ENCODE measurements at regions not wholly inside any gene's neighbourhood (a gene's known extent, or its start where the extent isn't known, plus 50 kb on each side); places are given as distances from the start of the nearest gene placed in this dataset.

DNA sequence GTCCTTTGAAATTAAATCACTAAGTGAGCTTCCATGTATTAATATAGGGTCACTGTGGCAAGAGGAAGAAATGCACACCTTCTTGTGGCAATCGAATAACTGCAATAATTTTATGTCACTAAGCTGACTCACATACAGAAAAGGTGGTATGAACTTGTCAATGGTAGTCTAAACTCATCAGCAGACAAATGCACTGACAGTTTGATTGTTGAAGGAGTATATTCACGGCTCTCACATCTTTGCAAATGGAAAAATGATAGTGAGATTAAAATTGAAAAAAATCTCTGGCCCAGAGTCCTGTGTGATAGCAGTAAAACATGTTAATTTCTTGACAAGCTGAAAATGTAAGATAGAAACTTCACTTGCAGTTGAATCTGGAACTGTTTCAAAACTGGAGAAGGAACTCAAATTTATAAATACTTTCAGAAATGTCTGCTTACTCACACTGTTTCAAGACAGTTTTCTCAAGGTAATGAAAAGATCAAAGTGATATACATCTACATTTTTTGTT lies 215.8 kb upstream of the CADM2 start (continued):
- TF ChIP-seq TEAD1 (CRISPR knock-in tag; IDR thresholded peaks at IDR 0.05), result no peak

DNA sequence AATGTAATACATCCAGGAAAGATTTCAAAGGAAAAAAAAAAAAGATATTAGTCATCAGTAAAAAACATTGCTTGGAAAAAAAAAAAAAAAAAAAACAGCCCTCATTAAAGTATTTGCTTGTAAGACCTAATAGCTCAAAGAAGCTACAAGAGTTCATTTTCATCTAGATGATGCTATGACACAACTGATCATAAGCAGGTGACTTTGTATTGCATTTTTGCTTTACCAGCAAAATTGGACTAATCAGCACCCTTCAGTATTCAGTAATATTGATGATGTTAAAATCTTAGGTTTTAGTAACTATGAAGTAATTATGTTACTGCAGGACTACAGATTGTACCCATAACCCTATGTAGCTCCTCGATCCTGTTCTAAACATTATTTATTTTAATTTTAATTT lies 214.7 kb upstream of the CADM2 start:
- DNase-seq (ENCODE audit: extremely low read depth in 1 of 4, low spot score in 3 of 4) (no peak), ATAC-seq (no peak), FAIRE-seq (no peak)
- ChIA-PET CTCF (ENCODE audit: low intra/inter-chr PET ratio) (no interaction called here), POLR2A (no interaction called here)
- BruUV-seq (replicated peaks), result no TSS peak
- H3K9me3 ChIP-seq (replicated peaks; ENCODE audit: control insufficient read depth, insufficient read depth, low read depth, low read length), result no peaks in the 10 kb centered on the region
- no peak overlapping the region for H3K27ac ChIP-seq (ENCODE audit: extremely low read depth, low read depth, low read length)
- H3K27me3 ChIP-seq (ENCODE audit: control insufficient read depth in 2 of 2, insufficient read depth in 2 of 2, low read length in 2 of 2), result no peaks in the 10 kb centered on the region
- 0% methylated on average over 1 of the region's 1 CpG for WGBS (ENCODE audit: insufficient coverage, low coverage, missing lambda C conversion rate)
- in situ Hi-C loops (cut with MboI), result no loop called here
- no peak overlapping the region for H2AFZ ChIP-seq (ENCODE audit: low read depth, low read length)
- TF ChIP-seq, protein P1, sequence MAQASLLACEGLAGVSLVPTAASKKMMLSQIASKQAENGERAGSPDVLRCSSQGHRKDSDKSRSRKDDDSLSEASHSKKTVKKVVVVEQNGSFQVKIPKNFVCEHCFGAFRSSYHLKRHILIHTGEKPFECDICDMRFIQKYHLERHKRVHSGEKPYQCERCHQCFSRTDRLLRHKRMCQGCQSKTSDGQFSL (CRISPR knock-in tag; IDR thresholded peaks at IDR 0.05), result no peak
- TF ChIP-seq, protein P1 (tag; IDR thresholded peaks at IDR 0.05), result no peak
- no peak overlapping the region for H3K9ac ChIP-seq (ENCODE audit: insufficient read depth in 1 of 2, low read depth in 2 of 2, low read length in 2 of 2)
- H3K79me2 ChIP-seq (ENCODE audit: control insufficient read depth, insufficient read depth, low read length), result no peaks in the 10 kb centered on the region
- no peaks in the 10 kb centered on the region for H4K20me1 ChIP-seq (replicated peaks; ENCODE audit: control insufficient read depth, insufficient read depth, low read length)
- intact Hi-C loops (cut with micrococcal nuclease), result no loop called here
- no peak overlapping the region for H3K4me2 ChIP-seq (ENCODE audit: insufficient read depth, low read length)
- H3K4me1 ChIP-seq (replicated peaks in 1 of 2; ENCODE audit: control insufficient read depth in 2 of 2, insufficient read depth in 2 of 2, low read length in 2 of 2), result no peaks in the 10 kb centered on the region
- H3K4me3 ChIP-seq, result no peak overlapping the region
- H3K9me1 ChIP-seq (ENCODE audit: control insufficient read depth, insufficient read depth, low read length), result no peaks in the 10 kb centered on the region
- no peaks in the 10 kb centered on the region for H3K36me3 ChIP-seq (ENCODE audit: control insufficient read depth, insufficient read depth, low read length)

DNA sequence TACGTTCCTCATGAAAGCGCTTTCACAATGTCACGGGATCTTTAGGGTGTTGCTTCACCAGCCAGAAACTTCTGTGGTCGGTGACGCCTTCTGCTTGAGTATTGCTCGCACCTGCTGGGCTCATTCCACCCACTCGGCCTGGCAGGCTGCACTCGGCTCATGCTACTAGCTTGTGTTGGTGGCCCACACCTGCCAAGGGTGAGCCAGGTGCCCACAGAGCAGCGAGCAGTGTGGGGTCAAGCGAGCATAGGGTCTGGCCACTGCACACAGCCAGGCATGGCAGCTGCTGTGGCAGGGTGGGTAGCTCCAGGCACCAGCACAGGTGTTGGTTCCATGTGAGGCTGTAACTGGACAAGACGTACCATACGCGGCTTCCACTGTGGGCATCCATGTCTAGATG lies 202.9 kb upstream of the CADM2 start:
- BruUV-seq (replicated peaks), result no TSS peak
- in situ Hi-C loops (cut with MboI), result no loop called here

More for the DNA sequence above, 202.9 kb upstream of the CADM2 start:
- TF ChIP-seq, protein P2, sequence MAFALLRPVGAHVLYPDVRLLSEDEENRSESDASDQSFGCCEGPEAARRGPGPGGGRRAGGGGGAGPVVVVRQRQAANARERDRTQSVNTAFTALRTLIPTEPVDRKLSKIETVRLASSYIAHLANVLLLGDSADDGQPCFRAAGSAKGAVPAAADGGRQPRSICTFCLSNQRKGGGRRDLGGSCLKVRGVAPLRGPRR (CRISPR knock-in tag; IDR thresholded peaks at IDR 0.05), result no peak
- Histone ChIP-seq H2AFZ (ENCODE audit: low read depth, low read length) (no peak overlapping the region), H4K20me1 (replicated peaks; ENCODE audit: control insufficient read depth, insufficient read depth, low read length) (no peaks in the 10 kb centered on the region), H3K36me3 (ENCODE audit: control insufficient read depth, insufficient read depth, low read length) (no peaks in the 10 kb centered on the region), H3K9me1 (ENCODE audit: control insufficient read depth, insufficient read depth, low read length) (no peaks in the 10 kb centered on the region), H3K79me2 (ENCODE audit: control insufficient read depth, insufficient read depth, low read length) (no peaks in the 10 kb centered on the region), H3K4me2 (ENCODE audit: insufficient read depth, low read length) (no peak overlapping the region), H3K27ac (ENCODE audit: extremely low read depth, low read depth, low read length) (no peak overlapping the region), H3K27me3 (ENCODE audit: control insufficient read depth in 2 of 2, insufficient read depth in 2 of 2, low read length in 2 of 2) (no peaks in the 10 kb centered on the region), H3K9me3 (replicated peaks; ENCODE audit: control insufficient read depth, insufficient read depth, low read depth, low read length) (no peaks in the 10 kb centered on the region), H3K4me1 (replicated peaks in 1 of 2; ENCODE audit: control insufficient read depth in 2 of 2, insufficient read depth in 2 of 2, low read length in 2 of 2) (no peaks in the 10 kb centered on the region), H3K9ac (ENCODE audit: insufficient read depth in 1 of 2, low read depth in 2 of 2, low read length in 2 of 2) (no peak overlapping the region), H3K4me3 (no peak overlapping the region)
- ATAC-seq (no peak), DNase-seq (ENCODE audit: extremely low read depth in 1 of 4, low spot score in 3 of 4) (no peak), FAIRE-seq (no peak)
- WGBS (ENCODE audit: insufficient coverage, low coverage, missing lambda C conversion rate), result 2% methylated on average over 10 of the region's 13 CpGs
- ChIA-PET POLR2A (no interaction called here), CTCF (ENCODE audit: low intra/inter-chr PET ratio) (no interaction called here)
- intact Hi-C loops (cut with micrococcal nuclease), result no loop called here
